Esophagus muscularis mucosa (tissue), 4 donors: ENCODE measurements at regions not wholly inside any gene's neighbourhood (a gene's known extent, or its start where the extent isn't known, plus 50 kb on each side); places are given as distances from the start of the nearest gene placed in this dataset.

Experiments used
- CTCF ChIP-seq, 3 experiments: fragments of 200-600 bp in 2 of 3; fragments of 450-650 bp in 1 of 3; sonication (generic) in 2 of 3; IDR thresholded peaks; one replicate each; pipeline ENCODE4 v1.5.1; 2017 to 2019; ENCODE audit warnings: antibody characterized with exemption in 3 of 3, mild to moderate bottlenecking in 2 of 3, moderate library complexity in 1 of 3
- EP300 ChIP-seq: sonication (generic); formaldehyde crosslinking; IDR thresholded peaks from one replicate; pipeline ENCODE4 v1.6.1; 2017; ENCODE audit warnings: antibody characterized with exemption
- POLR2A ChIP-seq: fragments of 450-650 bp; IDR thresholded peaks from one replicate; pipeline ENCODE4 v1.6.1; 2017; ENCODE audit warnings: antibody characterized with exemption, moderate library complexity, mild to moderate bottlenecking, low read depth

DNA sequence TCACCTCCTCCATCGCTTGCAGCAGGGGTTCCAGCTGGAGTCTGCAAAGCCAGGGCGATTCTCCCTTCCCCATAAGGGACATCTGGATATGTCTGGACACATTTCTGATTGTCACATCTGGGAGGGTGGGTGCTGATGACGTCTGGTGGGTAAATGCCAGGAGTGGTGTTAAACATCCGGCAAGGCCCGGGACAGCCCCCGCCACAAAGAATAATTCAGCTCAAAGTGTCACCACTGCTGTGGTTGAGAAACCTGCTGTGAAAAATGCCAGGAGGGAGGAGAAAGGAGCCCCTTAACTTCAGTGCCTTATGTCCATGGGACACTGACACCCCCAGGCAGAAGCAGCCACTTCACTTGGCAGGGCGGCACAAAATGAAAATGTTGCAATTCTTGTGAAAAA, 179.4 kb upstream of the SDK2 start:
- TF ChIP-seq CTCF (IDR thresholded peaks at IDR 0.05) (no peak), POLR2A (no peak), EP300 (no peak)
